GM10248 (cell line): ENCODE measurements at regions not wholly inside any gene's neighbourhood (a gene's known extent, or its start where the extent isn't known, plus 50 kb on each side); places are given as distances from the start of the nearest gene placed in this dataset.

ENCODE experiments used
- CTCF ChIA-PET: fragments of 300-600 bp; sonication (Branson Sonifier 250); formaldehyde crosslinking; extraction: SDS; loops from one replicate; lab custom pipeline; 2021; ENCODE audit warnings: antibody characterized with exemption; lab: Yijun Ruan, JAX
- POLR2A ChIA-PET: fragments of 350-650 bp; sonication (Branson Sonifier 250); formaldehyde crosslinking; extraction: SDS; loops from one replicate; lab custom pipeline; 2020; ENCODE audit warnings: antibody characterized with exemption; lab: Yijun Ruan, JAX
- DNase-seq: peaks from one replicate; pipeline ENCODE4 v3.0.0; 2012; ENCODE audit errors: extremely low spot score
- TF ChIP-seq, protein P1 (sequence below): IDR thresholded peaks from 2 replicates; pipeline ENCODE4 v1.5.1; 2012; ENCODE audit warnings: mild to moderate bottlenecking, low read depth; ENCODE audit errors: extremely low read depth, missing control alignments, control extremely low read depth

DNA sequence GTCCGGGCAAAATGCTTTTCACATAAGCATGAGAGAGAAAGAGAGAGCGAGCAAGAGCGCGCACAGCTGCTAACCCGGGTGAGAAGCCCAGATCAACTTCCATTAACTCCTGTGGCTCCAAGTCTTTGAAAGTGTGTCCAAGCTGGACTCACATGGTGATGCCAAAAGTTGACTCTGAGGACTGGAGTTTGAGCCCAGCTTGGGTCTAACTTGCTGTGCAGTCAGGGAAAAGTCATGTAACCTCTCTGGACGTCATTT lies 357.2 kb upstream of the SULF2 start:
- ChIA-PET POLR2A (interaction anchor here (0.6 kb wide), 1 partner anchor 252 kb away, joined by 3 read pairs; no protein-coding TSS in a partner anchor), CTCF (interaction anchor here (2.5 kb wide), 1 partner anchor 478 kb away, joined by 7 read pairs; no protein-coding TSS in a partner anchor)
- DNase-seq = no peak
- TF ChIP-seq, protein P1, sequence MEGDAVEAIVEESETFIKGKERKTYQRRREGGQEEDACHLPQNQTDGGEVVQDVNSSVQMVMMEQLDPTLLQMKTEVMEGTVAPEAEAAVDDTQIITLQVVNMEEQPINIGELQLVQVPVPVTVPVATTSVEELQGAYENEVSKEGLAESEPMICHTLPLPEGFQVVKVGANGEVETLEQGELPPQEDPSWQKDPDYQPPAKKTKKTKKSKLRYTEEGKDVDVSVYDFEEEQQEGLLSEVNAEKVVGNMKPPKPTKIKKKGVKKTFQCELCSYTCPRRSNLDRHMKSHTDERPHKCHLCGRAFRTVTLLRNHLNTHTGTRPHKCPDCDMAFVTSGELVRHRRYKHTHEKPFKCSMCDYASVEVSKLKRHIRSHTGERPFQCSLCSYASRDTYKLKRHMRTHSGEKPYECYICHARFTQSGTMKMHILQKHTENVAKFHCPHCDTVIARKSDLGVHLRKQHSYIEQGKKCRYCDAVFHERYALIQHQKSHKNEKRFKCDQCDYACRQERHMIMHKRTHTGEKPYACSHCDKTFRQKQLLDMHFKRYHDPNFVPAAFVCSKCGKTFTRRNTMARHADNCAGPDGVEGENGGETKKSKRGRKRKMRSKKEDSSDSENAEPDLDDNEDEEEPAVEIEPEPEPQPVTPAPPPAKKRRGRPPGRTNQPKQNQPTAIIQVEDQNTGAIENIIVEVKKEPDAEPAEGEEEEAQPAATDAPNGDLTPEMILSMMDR = no peak

- no peak for DNase-seq
- POLR2A ChIA-PET = interaction anchor here (0.6 kb wide), 1 partner anchor 251 kb away, joined by 3 read pairs; no protein-coding TSS in a partner anchor
- CTCF ChIA-PET = no interaction called here
- TF ChIP-seq, protein P1 = no peak
These were observed 356.6 kb upstream of the SULF2 start for GRCh38 chr20:48141660-48142515.

DNA sequence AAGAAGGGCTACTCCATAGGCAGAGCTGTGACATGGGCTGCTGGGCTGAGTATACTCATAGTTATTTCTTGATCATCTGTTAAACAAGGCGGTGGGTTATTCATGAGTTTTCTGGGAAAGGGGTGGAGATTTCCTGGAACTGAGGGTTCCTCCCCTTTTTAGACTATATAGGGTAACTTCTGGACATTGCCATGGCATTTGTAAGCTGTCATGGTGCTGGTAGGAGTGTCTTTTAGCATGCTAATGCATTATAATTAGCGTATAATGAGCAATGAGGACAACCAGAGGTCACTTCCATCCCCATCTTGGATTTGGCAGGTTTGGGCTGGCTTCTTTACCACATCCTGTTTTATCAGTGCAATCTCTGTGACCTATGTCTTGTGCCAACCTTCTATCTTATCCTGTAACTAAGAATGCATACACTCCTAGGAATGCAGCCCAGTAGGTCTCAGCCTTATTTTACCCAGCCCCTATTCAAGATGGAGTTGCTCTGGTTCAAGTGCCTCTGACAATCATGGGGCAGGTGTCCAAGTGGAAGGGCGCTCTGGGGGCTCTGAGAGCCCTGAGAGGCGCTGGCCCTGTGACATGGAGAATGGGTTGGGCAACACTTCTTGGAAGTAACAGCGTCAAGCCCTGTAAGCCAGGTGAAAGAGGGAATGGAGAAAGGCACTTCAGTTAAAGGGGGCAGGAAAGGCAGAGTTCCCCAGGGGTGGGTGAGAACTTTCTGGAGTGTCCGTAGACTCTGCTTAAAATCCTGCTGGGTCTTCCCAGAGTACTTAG lies 354.2 kb upstream of the SULF2 start:
- ChIA-PET CTCF (no interaction called here), POLR2A (no interaction called here)

GRCh38 chr20:48132834-48133233 lies 347.6 kb upstream of the SULF2 start:
- ChIA-PET CTCF (no interaction called here), POLR2A (no interaction called here)
- DNase-seq = no peak
- TF ChIP-seq, protein P1 = no peak

More for the DNA sequence above, 354.2 kb upstream of the SULF2 start:
- no peak for DNase-seq
- TF ChIP-seq, protein P1 = no peak

- TF ChIP-seq, protein P1 = no peak
- CTCF ChIA-PET = no interaction called here
- DNase-seq = no peak
- POLR2A ChIA-PET = no interaction called here
These were observed 346.3 kb upstream of the SULF2 start for GRCh38 chr20:48131581-48131980.

- POLR2A ChIA-PET = interaction anchor here (0.6 kb wide), 1 partner anchor 97 kb away, joined by 8 read pairs; no protein-coding TSS in a partner anchor
- no peak for DNase-seq
- TF ChIP-seq, protein P1 = no peak
- CTCF ChIA-PET = no interaction called here
These were observed 344.2 kb upstream of the SULF2 start for GRCh38 chr20:48129345-48129942.
